Smooth muscle cell (in vitro differentiated cells): ENCODE measurements at regions not wholly inside any gene's neighbourhood (a gene's known extent, or its start where the extent isn't known, plus 50 kb on each side); places are given as distances from the start of the nearest gene placed in this dataset.

Experiments
- DNase-seq: peaks from one replicate; lab custom pipeline; 2025; ENCODE audit not compliant: unreplicated experiment; lab: John Stamatoyannopoulos, UW
- H2AFZ ChIP-seq: fragments of 200-600 bp; sonication (generic); 2 replicates; pipeline ENCODE4 v1.6.0; 2016; ENCODE audit warnings: antibody characterized with exemption, low read depth, mild to moderate bottlenecking
- H3F3A ChIP-seq: fragments of 200-600 bp; sonication (generic); 2 replicates; pipeline ENCODE4 v1.6.0; 2017; ENCODE audit warnings: antibody characterized with exemption, low read depth
- H3K27ac ChIP-seq: fragments of 200-600 bp; sonication (generic); 2 replicates; pipeline ENCODE4 v1.5.1; 2016; ENCODE audit warnings: low read depth, mild to moderate bottlenecking
- H3K27me3 ChIP-seq: fragments of 200-600 bp; sonication (generic); 2 replicates; pipeline ENCODE4 v1.6.1; 2016; ENCODE audit warnings: low read depth, mild to moderate bottlenecking
- H3K36me3 ChIP-seq: fragments of 200-600 bp; sonication (generic); 2 replicates; pipeline ENCODE4 v1.5.1; 2016; ENCODE audit warnings: low read depth
- H3K4me1 ChIP-seq: fragments of 200-600 bp; sonication (generic); 2 replicates; pipeline ENCODE4 v1.5.1; 2016; ENCODE audit warnings: low read depth
- H3K4me2 ChIP-seq: fragments of 200-600 bp; sonication (generic); 2 replicates; pipeline ENCODE4 v1.6.0; 2016; ENCODE audit warnings: mild to moderate bottlenecking
- H3K4me3 ChIP-seq: fragments of 200-600 bp; sonication (generic); 2 replicates; pipeline ENCODE4 v1.5.1; 2016; ENCODE audit warnings: mild to moderate bottlenecking
- H3K79me2 ChIP-seq: fragments of 200-600 bp; sonication (generic); 2 replicates; pipeline ENCODE4 v1.6.0; 2016; ENCODE audit warnings: low read depth, mild to moderate bottlenecking
- H3K9ac ChIP-seq: fragments of 200-600 bp; sonication (generic); 2 replicates; pipeline ENCODE4 v1.6.0; 2016; ENCODE audit warnings: low read depth
- H3K9me3 ChIP-seq: fragments of 200-600 bp; sonication (generic); replicated peaks from 2 replicates; pipeline ENCODE4 v1.5.1; 2016; ENCODE audit warnings: low read depth
- H4K20me1 ChIP-seq: fragments of 200-600 bp; sonication (generic); 2 replicates; pipeline ENCODE4 v1.6.0; 2016; ENCODE audit warnings: low read depth
- WGBS: methylation state at CpG from one replicate; pipeline ENCODE4 v1.1.7; 2016; ENCODE audit warnings: low lambda C conversion rate; 5-methylcytosine and 5-hydroxymethylcytosine counted together
- TF ChIP-seq, protein P1 (sequence below): fragments of 200-600 bp; sonication (generic); IDR thresholded peaks from 2 replicates; pipeline ENCODE4 v1.5.1; 2017; ENCODE audit warnings: borderline replicate concordance, mild to moderate bottlenecking, antibody characterized with exemption; ENCODE audit not compliant: insufficient read depth, poor library complexity, severe bottlenecking

DNA sequence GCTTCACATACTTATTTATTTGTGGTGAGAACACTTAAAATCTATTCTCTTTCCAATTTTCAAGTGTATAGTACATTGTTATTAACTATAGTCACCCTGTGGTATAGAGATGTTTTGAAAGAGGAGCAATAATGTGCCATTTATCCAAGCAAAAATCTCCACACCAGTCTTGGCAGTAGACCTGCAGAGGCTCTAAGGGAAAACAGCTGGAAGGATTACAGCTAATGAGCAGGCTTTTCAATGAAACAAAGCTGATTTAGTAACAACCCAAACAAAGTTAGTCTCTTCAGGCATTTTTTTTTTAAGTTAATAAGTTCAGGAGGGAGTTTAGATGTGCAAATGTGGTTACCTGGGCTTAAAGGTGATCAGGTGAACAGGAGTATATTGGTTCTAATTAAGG, 101.9 kb downstream of the EVX1 start:
- no peak for DNase-seq
- TF ChIP-seq, protein P1, sequence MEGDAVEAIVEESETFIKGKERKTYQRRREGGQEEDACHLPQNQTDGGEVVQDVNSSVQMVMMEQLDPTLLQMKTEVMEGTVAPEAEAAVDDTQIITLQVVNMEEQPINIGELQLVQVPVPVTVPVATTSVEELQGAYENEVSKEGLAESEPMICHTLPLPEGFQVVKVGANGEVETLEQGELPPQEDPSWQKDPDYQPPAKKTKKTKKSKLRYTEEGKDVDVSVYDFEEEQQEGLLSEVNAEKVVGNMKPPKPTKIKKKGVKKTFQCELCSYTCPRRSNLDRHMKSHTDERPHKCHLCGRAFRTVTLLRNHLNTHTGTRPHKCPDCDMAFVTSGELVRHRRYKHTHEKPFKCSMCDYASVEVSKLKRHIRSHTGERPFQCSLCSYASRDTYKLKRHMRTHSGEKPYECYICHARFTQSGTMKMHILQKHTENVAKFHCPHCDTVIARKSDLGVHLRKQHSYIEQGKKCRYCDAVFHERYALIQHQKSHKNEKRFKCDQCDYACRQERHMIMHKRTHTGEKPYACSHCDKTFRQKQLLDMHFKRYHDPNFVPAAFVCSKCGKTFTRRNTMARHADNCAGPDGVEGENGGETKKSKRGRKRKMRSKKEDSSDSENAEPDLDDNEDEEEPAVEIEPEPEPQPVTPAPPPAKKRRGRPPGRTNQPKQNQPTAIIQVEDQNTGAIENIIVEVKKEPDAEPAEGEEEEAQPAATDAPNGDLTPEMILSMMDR, result no peak
- no peaks in the 10 kb centered on the region for H3K9me3 ChIP-seq
- H3K4me1 ChIP-seq, result peaks cover 17% of the 10 kb centered on the region
- H3K4me2 ChIP-seq, result no peak overlapping the region
- no peak overlapping the region for H3K4me3 ChIP-seq
- no peaks in the 10 kb centered on the region for H4K20me1 ChIP-seq
- no peaks in the 10 kb centered on the region for H3K27me3 ChIP-seq
- H3K79me2 ChIP-seq, result no peaks in the 10 kb centered on the region
- H3K27ac ChIP-seq, result no peak overlapping the region
- H2AFZ ChIP-seq, result no peak overlapping the region
- H3F3A ChIP-seq, result peaks cover 9% of the 10 kb centered on the region
- no peak overlapping the region for H3K9ac ChIP-seq
- H3K36me3 ChIP-seq, result no peaks in the 10 kb centered on the region

DNA sequence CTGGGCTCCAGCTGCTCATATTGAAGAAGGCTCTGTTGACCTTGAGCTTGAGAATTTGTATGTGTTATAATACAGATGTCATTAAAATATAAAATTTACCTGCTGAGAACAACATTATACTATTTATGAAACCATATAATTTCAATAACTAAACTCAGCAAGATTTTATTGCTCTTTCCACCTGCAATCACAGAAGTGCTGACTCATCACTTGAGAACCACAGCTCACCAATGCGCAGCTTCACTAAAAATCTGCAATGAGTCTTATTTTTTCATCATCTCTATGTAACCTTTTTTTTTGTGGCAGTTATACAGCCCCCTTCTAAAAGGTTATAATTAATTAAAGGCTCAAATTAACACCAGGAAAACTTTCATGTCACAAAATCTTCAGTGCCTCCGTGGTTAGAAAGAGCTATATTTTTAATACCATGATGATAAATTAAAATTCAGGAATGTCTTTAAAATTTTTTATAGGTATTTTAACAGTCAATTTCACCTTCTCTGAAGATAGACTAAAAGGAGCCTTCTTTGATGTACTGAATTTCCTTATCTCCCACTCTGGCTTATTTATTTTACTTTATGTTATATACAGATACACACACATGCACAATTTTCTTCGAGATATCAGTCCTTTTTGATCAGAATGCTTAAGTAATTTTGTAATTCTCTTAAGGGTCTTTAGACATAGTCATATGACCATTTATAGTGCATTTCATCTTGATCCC, 102.7 kb downstream of the EVX1 start:
- Histone ChIP-seq H3F3A (peaks cover 9% of the 10 kb centered on the region), H3K27ac (no peak overlapping the region), H3K4me1 (peaks cover 17% of the 10 kb centered on the region), H2AFZ (no peak overlapping the region), H3K36me3 (no peaks in the 10 kb centered on the region), H4K20me1 (no peaks in the 10 kb centered on the region), H3K4me3 (no peak overlapping the region), H3K4me2 (peak overlapping the region; percentile 84), H3K27me3 (no peaks in the 10 kb centered on the region), H3K9me3 (no peaks in the 10 kb centered on the region), H3K79me2 (no peaks in the 10 kb centered on the region), H3K9ac (no peak overlapping the region)
- 75% methylated on average over 3 of the region's 3 CpGs for WGBS
- DNase-seq, result no peak
- TF ChIP-seq, protein P1, result no peak

DNA sequence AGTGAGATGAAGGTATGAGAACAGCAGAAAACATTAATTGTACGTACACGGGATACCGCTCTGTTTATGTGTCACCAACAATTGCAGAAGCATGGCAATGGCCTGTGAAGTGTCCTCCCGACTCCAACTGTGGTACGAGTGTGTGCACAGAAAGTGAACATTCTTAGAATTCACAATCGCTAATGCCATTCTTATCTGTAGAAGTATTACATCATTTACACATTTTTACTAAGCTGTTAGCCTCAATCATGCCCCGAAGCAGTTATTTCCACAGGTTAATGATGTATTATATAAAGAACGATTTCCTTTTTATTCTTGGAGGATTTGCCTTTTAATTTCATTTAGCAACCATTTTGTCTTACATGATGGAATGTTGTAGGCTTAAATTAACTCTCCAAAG, 103.4 kb downstream of the EVX1 start:
- Histone ChIP-seq H3K36me3 (no peaks in the 10 kb centered on the region), H3K4me1 (peaks cover 17% of the 10 kb centered on the region), H3K4me2 (peak overlapping the region; percentile 84), H3K9me3 (no peaks in the 10 kb centered on the region), H3K79me2 (no peaks in the 10 kb centered on the region), H3K4me3 (peak overlapping the region; percentile 42), H2AFZ (peak overlapping the region; percentile 83), H3K27ac (peak overlapping the region; percentile 89), H3F3A (peaks cover 9% of the 10 kb centered on the region), H4K20me1 (no peaks in the 10 kb centered on the region), H3K9ac (peak overlapping the region; percentile 75), H3K27me3 (no peaks in the 10 kb centered on the region)
- TF ChIP-seq, protein P1, result no peak
- 58% methylated on average over 8 of the region's 8 CpGs for WGBS
- DNase-seq, result no peak
